ENCODE measurements at regions not wholly inside any gene's neighbourhood (a gene's known extent, or its start where the extent isn't known, plus 50 kb on each side); places are given as distances from the start of the nearest gene placed in this dataset.
"Not testable (repeated sequence)": the region's sequence is repeated elsewhere in the genome, so short reads cannot be mapped to it uniquely, and the experiment has no call there.

- TF ChIP-seq Cebpa-rat (IDR thresholded peaks at IDR 0.05), result no peak
- Histone ChIP-seq H3K9ac (no peak overlapping the region), H3K36me3 (no peaks in the 10 kb centered on the region), H3K9me3 (no peaks in the 10 kb centered on the region), H3K4me3 (no peak overlapping the region), H4K20me1 (no peaks in the 10 kb centered on the region), H3K27ac (no peak overlapping the region), H3K4me1 (peaks cover 27% of the 10 kb centered on the region), H3K27me3 (no peaks in the 10 kb centered on the region), H3K4me2 (no peak overlapping the region)
These were observed 526.9 kb upstream of the FANCL start for GRCh38 chr2:58767828-58768714.

- Histone ChIP-seq H3K27me3 (no peaks in the 10 kb centered on the region), H3K4me2 (peak overlapping the region; percentile 76)
These were observed 523.4 kb upstream of the FANCL start for GRCh38 chr2:58764338-58765104.

GRCh38 chr2:58762176-58762781, 521.2 kb upstream of the FANCL start:
- no peak for TF ChIP-seq Cebpa-rat (IDR thresholded peaks at IDR 0.05)
- Histone ChIP-seq H3K9ac (no peak overlapping the region), H3K4me2 (0 out of 2 replicates have a peak overlapping the region, but pooled peaks have one; percentile 7), H3K27me3 (no peaks in the 10 kb centered on the region), H3K9me3 (no peaks in the 10 kb centered on the region; the same call in 1 of the 2 replicates), H3K27ac (no peak overlapping the region), H3K4me1 (peaks cover 55% of the 10 kb centered on the region), H3K4me3 (no peak overlapping the region), H4K20me1 (no peaks in the 10 kb centered on the region), H3K36me3 (no peaks in the 10 kb centered on the region)

More at GRCh38 chr2:58764338-58765104, 523.4 kb upstream of the FANCL start:
- Histone ChIP-seq H3K4me1 (peaks cover 37% of the 10 kb centered on the region), H3K9me3 (no peaks in the 10 kb centered on the region), H3K27ac (peak overlapping the region; percentile 32; the same call in 1 of the 2 replicates), H3K36me3 (no peaks in the 10 kb centered on the region), H4K20me1 (no peaks in the 10 kb centered on the region), H3K4me3 (0 out of 2 replicates have a peak overlapping the region, but pooled peaks have one; percentile 24), H3K9ac (0 out of 2 replicates have a peak overlapping the region, but pooled peaks have one; percentile 11)
- TF ChIP-seq Cebpa-rat (IDR thresholded peaks at IDR 0.05), result no peak

- Histone ChIP-seq H3K27me3 (no peaks in the 10 kb centered on the region), H3K27ac (peak overlapping the region; percentile 76), H3K4me1 (peaks cover 42% of the 10 kb centered on the region), H3K36me3 (no peaks in the 10 kb centered on the region), H3K9ac (peak overlapping the region; percentile 3; the same call in 1 of the 2 replicates), H3K4me3 (no peak overlapping the region), H3K4me2 (peak overlapping the region; percentile 67), H4K20me1 (no peaks in the 10 kb centered on the region), H3K9me3 (peaks cover 9% of the 10 kb centered on the region)
- no peak for TF ChIP-seq Cebpa-rat (IDR thresholded peaks at IDR 0.05)
These were observed 516.8 kb upstream of the FANCL start for GRCh38 chr2:58757971-58758370.

- Histone ChIP-seq H3K27ac (no peak overlapping the region), H3K4me3 (no peak overlapping the region), H3K4me2 (peak overlapping the region; percentile 67; the same call in 1 of the 2 replicates), H3K9me3 (peaks cover 26% of the 10 kb centered on the region), H3K4me1 (peaks cover 32% of the 10 kb centered on the region), H3K27me3 (no peaks in the 10 kb centered on the region), H4K20me1 (no peaks in the 10 kb centered on the region), H3K36me3 (no peaks in the 10 kb centered on the region), H3K9ac (no peak overlapping the region)
- TF ChIP-seq Cebpa-rat (IDR thresholded peaks at IDR 0.05), result no peak
These were observed 515.2 kb upstream of the FANCL start for GRCh38 chr2:58756336-58756735.

- Histone ChIP-seq H3K9me3 (peaks cover 26% of the 10 kb centered on the region), H3K4me1 (peaks cover 16% of the 10 kb centered on the region)
- H3K4me3 ChIP-seq, H3K4me2 ChIP-seq, H3K27me3 ChIP-seq, H4K20me1 ChIP-seq, H3K36me3 ChIP-seq, H3K9ac ChIP-seq, H3K27ac ChIP-seq: not testable (repeated sequence)
These were observed 511.4 kb upstream of the FANCL start for GRCh38 chr2:58752507-58752906.

- peaks cover 26% of the 10 kb centered on the region for H3K9me3 ChIP-seq
- H3K9ac ChIP-seq, H3K27ac ChIP-seq, H3K4me2 ChIP-seq, H3K4me3 ChIP-seq, H4K20me1 ChIP-seq, H3K4me1 ChIP-seq, H3K27me3 ChIP-seq, H3K36me3 ChIP-seq: not testable (repeated sequence)
These were observed 510.6 kb upstream of the FANCL start for GRCh38 chr2:58751676-58752075.

- Histone ChIP-seq H4K20me1 (no peaks in the 10 kb centered on the region), H3K27me3 (no peaks in the 10 kb centered on the region), H3K9ac (no peak overlapping the region), H3K36me3 (no peaks in the 10 kb centered on the region), H3K4me3 (no peak overlapping the region), H3K27ac (no peak overlapping the region), H3K4me1 (no peaks in the 10 kb centered on the region), H3K4me2 (no peak overlapping the region), H3K9me3 (peaks cover 42% of the 10 kb centered on the region)
- TF ChIP-seq Cebpa-rat (IDR thresholded peaks at IDR 0.05), result no peak
These were observed 507.9 kb upstream of the FANCL start for GRCh38 chr2:58749041-58749440.

- H3K9me3 ChIP-seq, result peaks cover 15% of the 10 kb centered on the region
- H3K4me3 ChIP-seq, H3K27me3 ChIP-seq, H3K27ac ChIP-seq, H3K36me3 ChIP-seq, H3K4me2 ChIP-seq, H4K20me1 ChIP-seq, H3K9ac ChIP-seq: not testable (repeated sequence)
- H3K4me1 ChIP-seq, result peaks cover 11% of the 10 kb centered on the region
These were observed 504.2 kb upstream of the FANCL start for GRCh38 chr2:58745334-58745733.
